ENCODE measurements at regions not wholly inside any gene's neighbourhood (a gene's known extent, or its start where the extent isn't known, plus 50 kb on each side); places are given as distances from the start of the nearest gene placed in this dataset.

- DNase-seq (no peak), ATAC-seq (no peak)
- no peak overlapping the region for H3K27ac ChIP-seq
- H3K9me3 ChIP-seq = no peaks in the 10 kb centered on the region
- no peaks in the 10 kb centered on the region for H3K36me3 ChIP-seq
- peaks cover 0 to 36% (median 0%) of the 10 kb centered on the region in 9 donors for H3K27me3 ChIP-seq
- H3K4me3 ChIP-seq = no peak overlapping the region
- WGBS, 4 donors = 56 to 71% (median 69%) methylated on average over 2 of the region's 2 CpGs
- intact Hi-C loops (cut with DNase I) = no loop called here
- H3K4me1 ChIP-seq = no peaks in the 10 kb centered on the region
- TF ChIP-seq POLR2A (IDR thresholded peaks at IDR 0.05) (no peak), CTCF (IDR thresholded peaks at IDR 0.05) (no peak)
Measured at GRCh38 chrX:110962451-110962850, 133.5 kb upstream of the PAK3 start.

- Histone ChIP-seq H3K36me3 (no peaks in the 10 kb centered on the region), H3K4me1 (no peaks in the 10 kb centered on the region), H3K27me3 (peaks cover 0 to 35% (median 0%) of the 10 kb centered on the region in 9 donors), H3K4me3 (no peak overlapping the region), H3K27ac (no peak overlapping the region), H3K9me3 (no peaks in the 10 kb centered on the region)
- TF ChIP-seq CTCF (IDR thresholded peaks at IDR 0.05) (no peak), POLR2A (IDR thresholded peaks at IDR 0.05) (no peak)
- intact Hi-C loops (cut with DNase I) = no loop called here
- DNase-seq = no peak
- ATAC-seq = no peak
Measured at GRCh38 chrX:110955706-110956105, 140.3 kb upstream of the PAK3 start.

GRCh38 chrX:110954428-110955100, 141.4 kb upstream of the PAK3 start:
- DNase-seq (no peak), ATAC-seq (no peak)
- H3K27ac ChIP-seq = no peak overlapping the region
- no peak overlapping the region for H3K4me3 ChIP-seq
- H3K36me3 ChIP-seq = no peaks in the 10 kb centered on the region
- H3K9me3 ChIP-seq = no peaks in the 10 kb centered on the region
- intact Hi-C loops (cut with DNase I) = no loop called here
- TF ChIP-seq POLR2A (IDR thresholded peaks at IDR 0.05) (no peak), CTCF (IDR thresholded peaks at IDR 0.05) (no peak)
- H3K27me3 ChIP-seq = peaks cover 0 to 32% (median 0%) of the 10 kb centered on the region in 9 donors
- no peaks in the 10 kb centered on the region for H3K4me1 ChIP-seq

- H3K9me3 ChIP-seq = no peaks in the 10 kb centered on the region
- H3K36me3 ChIP-seq = no peaks in the 10 kb centered on the region
- DNase-seq (no peak), ATAC-seq (no peak)
- H3K4me3 ChIP-seq = no peak overlapping the region
- no peak overlapping the region for H3K27ac ChIP-seq
- peaks cover 0 to 40% (median 0%) of the 10 kb centered on the region in 9 donors for H3K27me3 ChIP-seq
- intact Hi-C loops (cut with DNase I) = no loop called here
- no peaks in the 10 kb centered on the region for H3K4me1 ChIP-seq
- 57 to 73% (median 61%) methylated on average over 6 of the region's 6 CpGs for WGBS, 4 donors
- no peak for TF ChIP-seq POLR2A (IDR thresholded peaks at IDR 0.05)
Measured at GRCh38 chrX:110951472-110952269, 144.3 kb upstream of the PAK3 start.
